Immature natural killer cell (primary cell): ENCODE measurements at regions not wholly inside any gene's neighbourhood (a gene's known extent, or its start where the extent isn't known, plus 50 kb on each side); places are given as distances from the start of the nearest gene placed in this dataset.
A peak's percentile ranks its signal among the peaks of the same experiment; 100 is the strongest.
"Not testable (repeated sequence)": the region's sequence is repeated elsewhere in the genome, so short reads cannot be mapped to it uniquely, and the experiment has no call there.

Source experiments
- DNase-seq, 3 donors: peaks; one replicate each; pipeline ENCODE4 v3.0.0; 2022; ENCODE audit warnings: mixed read lengths in 1 of 3
- H3K27ac Mint-ChIP-seq, 6 donors: one replicate each; pipeline ENCODE4 v1.8.0; 2020; ENCODE audit warnings: mixed read lengths in 6 of 6, mild to moderate bottlenecking in 5 of 6, inconsistent platforms in 4 of 6, moderate library complexity in 3 of 6
- H3K27me3 Mint-ChIP-seq, 3 donors: one replicate each; pipeline ENCODE4 v1.8.0; 2020 to 2021; ENCODE audit warnings: low read depth in 3 of 3, mild to moderate bottlenecking in 3 of 3, mixed read lengths in 3 of 3, moderate library complexity in 3 of 3, inconsistent platforms in 1 of 3
- H3K36me3 Mint-ChIP-seq, 3 donors: one replicate each; pipeline ENCODE4 v1.8.0; 2020; ENCODE audit warnings: mixed read lengths in 3 of 3, inconsistent platforms in 2 of 3, mild to moderate bottlenecking in 2 of 3
- H3K4me1 Mint-ChIP-seq, 2 donors: one replicate each; pipeline ENCODE4 v1.8.0; 2020; ENCODE audit warnings: inconsistent platforms in 2 of 2, mild to moderate bottlenecking in 2 of 2, mixed read lengths in 2 of 2, moderate library complexity in 1 of 2
- H3K4me3 Mint-ChIP-seq, 5 donors: one replicate each; pipeline ENCODE4 v1.8.0; 2020; ENCODE audit warnings: mild to moderate bottlenecking in 5 of 5, mixed read lengths in 5 of 5, inconsistent platforms in 3 of 5, moderate library complexity in 3 of 5
- H3K9me3 Mint-ChIP-seq, 6 donors: one replicate each; pipeline ENCODE4 v1.8.0; 2020; ENCODE audit warnings: mild to moderate bottlenecking in 6 of 6, mixed read lengths in 6 of 6, inconsistent platforms in 4 of 6, moderate library complexity in 3 of 6

DNA sequence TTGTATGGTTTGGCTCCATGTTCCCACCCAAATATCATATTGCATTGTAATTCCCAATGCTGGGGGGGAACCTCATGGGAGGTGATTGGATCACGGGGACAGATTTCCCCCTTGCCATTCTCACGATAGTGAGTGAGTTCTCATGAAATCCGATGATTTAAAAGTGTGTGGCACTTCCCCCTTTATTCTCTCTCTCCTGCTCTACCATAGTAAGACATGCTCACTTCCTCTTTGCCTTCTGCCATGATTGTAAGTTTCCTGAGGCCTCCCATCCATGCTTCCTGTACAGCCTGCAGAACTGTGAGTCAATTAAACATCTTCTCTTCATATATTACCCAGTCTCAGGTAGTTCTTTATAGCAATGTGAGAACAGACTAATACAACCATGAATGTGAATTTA is 211.6 kb upstream of the NR5A2 start:
- Mint-ChIP-seq H3K4me3 (no peak overlapping the region), H3K4me1 (no peaks in the 10 kb centered on the region), H3K27me3 (peaks cover 0 to 8% (median 2%) of the 10 kb centered on the region in 3 donors), H3K27ac (no peak overlapping the region), H3K36me3 (no peaks in the 10 kb centered on the region), H3K9me3 (peaks cover 0 to 2% (median under 1%) of the 10 kb centered on the region in 6 donors)
- no peak for DNase-seq

DNA sequence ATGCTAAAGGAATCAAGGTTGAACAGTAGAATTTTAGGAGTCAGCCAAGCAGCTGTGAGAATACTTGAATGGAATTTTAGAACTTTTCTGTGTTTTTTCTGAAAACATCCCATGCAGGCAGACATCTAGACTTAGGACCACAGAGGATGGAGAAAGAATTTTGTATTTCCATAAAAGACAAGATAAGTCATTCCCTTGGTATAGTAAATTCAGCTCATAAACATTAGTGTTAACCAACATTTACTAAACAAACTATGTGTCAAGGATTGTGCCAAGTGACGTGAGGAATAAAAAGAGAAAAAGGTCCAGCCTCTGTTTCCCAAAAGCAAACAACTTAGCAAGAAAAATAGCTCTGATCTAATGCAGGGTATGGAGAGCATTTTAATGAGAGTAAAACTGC is 210.2 kb upstream of the NR5A2 start:
- Mint-ChIP-seq H3K27ac (no peak overlapping the region), H3K4me1 (no peaks in the 10 kb centered on the region), H3K27me3 (peaks cover 0 to 8% (median 2%) of the 10 kb centered on the region in 3 donors), H3K9me3 (peaks cover 0 to 2% (median under 1%) of the 10 kb centered on the region in 6 donors), H3K4me3 (no peak overlapping the region), H3K36me3 (no peaks in the 10 kb centered on the region)
- no peak for DNase-seq

DNA sequence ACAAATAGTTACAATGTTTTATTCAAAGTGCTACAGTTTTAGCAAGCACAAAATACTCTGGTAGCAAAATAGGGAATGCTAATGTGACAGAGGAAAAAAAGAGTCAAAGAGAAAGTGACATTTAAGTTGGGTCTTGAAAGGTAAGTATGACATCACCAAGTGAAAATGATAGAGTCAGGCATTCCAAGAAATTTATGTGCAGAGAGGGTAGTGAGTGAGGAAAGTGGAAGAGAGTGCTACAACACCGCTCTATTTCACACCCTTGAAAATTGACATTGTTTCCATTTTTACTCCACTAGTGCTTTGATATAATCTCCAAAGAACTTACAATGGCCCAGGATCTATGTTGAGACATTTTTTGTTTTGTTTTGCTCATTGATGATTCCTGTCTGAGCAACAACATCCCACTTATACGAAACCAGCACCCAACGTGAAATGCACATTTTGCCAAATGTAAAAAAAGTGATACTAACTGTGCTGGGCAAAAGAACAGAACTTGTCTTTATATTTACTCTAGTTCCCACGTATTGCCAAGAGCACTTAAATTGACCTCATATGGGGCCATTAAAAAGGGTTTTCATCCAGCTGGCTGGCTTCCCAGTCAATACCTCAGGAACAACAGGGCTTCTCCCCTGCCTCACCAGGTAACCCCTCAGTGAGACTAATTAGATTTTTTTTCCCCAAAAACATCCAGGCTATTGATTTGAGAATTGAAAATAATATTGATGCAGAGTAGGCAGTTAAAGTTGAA is 206.3 kb upstream of the NR5A2 start:
- DNase-seq: no peak
- Mint-ChIP-seq H3K4me3 (no peak overlapping the region), H3K27ac (no peak overlapping the region), H3K36me3 (no peaks in the 10 kb centered on the region), H3K27me3 (peaks cover 0 to 7% (median 3%) of the 10 kb centered on the region in 3 donors), H3K4me1 (no peaks in the 10 kb centered on the region), H3K9me3 (peaks cover 0 to 5% (median under 1%) of the 10 kb centered on the region in 6 donors)

DNA sequence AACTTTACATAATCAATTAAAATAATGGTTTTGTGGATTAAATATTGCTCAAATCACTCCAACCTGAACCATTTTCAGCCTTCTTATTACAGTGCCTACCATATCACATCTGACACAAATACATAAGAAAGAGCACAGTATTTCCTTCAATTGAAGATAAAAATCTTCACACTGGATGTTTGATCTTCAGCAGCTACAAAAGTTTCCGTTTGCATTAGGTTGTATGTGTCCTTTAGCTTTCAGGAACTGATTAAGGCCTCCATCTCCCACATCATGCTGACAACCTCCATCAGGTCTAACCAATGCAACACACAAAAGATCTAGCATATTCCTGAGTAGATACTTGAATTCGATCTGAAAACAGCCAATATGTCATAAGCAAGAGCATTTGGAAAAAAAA is 195.1 kb upstream of the NR5A2 start:
- Mint-ChIP-seq H3K9me3 (peaks cover 0 to 8% (median 2%) of the 10 kb centered on the region in 6 donors), H3K4me3 (no peak overlapping the region), H3K4me1 (peaks cover 2 to 8% of the 10 kb centered on the region in 2 donors), H3K36me3 (peaks cover 0 to 3% (median 0%) of the 10 kb centered on the region in 3 donors), H3K27ac (no peak overlapping the region), H3K27me3 (peaks cover 0 to 5% (median 0%) of the 10 kb centered on the region in 3 donors)
- DNase-seq: peak in 1 of 3 donors; percentile 2

DNA sequence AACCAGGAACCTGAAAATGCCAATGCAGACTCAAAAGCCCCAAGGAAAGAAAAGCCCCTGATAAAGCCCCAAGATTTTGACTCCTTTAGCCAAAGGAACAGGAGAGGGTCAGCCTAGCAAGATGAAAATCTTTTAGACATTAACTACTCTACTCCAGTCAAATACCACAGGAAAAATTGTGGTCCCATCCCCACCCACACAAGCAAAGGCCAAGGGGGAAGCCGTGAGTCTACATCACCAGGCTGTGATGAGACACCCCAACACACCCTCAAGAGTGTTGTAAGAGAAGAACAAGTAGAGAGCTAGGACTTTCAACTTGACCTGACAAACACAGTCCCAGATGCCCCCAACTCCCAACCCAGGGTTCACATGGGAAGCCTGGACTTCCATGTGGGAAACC is 192.8 kb upstream of the NR5A2 start:
- no peak for DNase-seq
- peaks cover 2 to 8% of the 10 kb centered on the region in 2 donors for H3K4me1 Mint-ChIP-seq
- H3K36me3 Mint-ChIP-seq: peaks cover 0 to 3% (median 0%) of the 10 kb centered on the region in 3 donors
- no peak overlapping the region for H3K27ac Mint-ChIP-seq
- peaks cover 0 to 8% (median 2%) of the 10 kb centered on the region in 6 donors for H3K9me3 Mint-ChIP-seq
- no peak overlapping the region for H3K4me3 Mint-ChIP-seq
- H3K27me3 Mint-ChIP-seq: peaks cover 0 to 5% (median 3%) of the 10 kb centered on the region in 3 donors

DNA sequence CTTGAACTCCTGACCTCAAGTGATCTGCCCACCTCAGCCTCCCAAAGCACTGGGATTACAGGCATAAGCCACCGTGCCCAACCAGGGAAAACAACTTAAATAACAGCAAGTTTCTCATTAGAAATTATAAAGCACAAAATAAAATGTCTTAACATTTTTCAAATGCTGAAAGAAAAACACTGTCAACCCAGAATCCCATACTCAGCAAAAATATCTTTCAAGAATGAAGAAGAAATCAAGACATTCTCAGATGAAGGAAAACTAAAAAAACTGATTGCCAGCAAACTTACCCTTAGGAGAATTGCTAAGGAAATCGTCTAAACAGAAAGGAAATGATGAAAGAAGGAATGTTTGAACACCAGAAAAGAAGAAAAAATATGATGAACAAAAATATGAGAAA is 191.1 kb upstream of the NR5A2 start:
- peaks cover 0 to 3% (median 0%) of the 10 kb centered on the region in 3 donors for H3K36me3 Mint-ChIP-seq
- H3K9me3 Mint-ChIP-seq: peaks cover 0 to 8% (median 2%) of the 10 kb centered on the region in 6 donors
- DNase-seq: no peak
- H3K27ac Mint-ChIP-seq: no peak overlapping the region
- H3K4me1 Mint-ChIP-seq: peaks cover 2 to 8% of the 10 kb centered on the region in 2 donors
- H3K4me3 Mint-ChIP-seq: no peak overlapping the region
- H3K27me3 Mint-ChIP-seq: peaks cover 0 to 5% (median 3%) of the 10 kb centered on the region in 3 donors

DNA sequence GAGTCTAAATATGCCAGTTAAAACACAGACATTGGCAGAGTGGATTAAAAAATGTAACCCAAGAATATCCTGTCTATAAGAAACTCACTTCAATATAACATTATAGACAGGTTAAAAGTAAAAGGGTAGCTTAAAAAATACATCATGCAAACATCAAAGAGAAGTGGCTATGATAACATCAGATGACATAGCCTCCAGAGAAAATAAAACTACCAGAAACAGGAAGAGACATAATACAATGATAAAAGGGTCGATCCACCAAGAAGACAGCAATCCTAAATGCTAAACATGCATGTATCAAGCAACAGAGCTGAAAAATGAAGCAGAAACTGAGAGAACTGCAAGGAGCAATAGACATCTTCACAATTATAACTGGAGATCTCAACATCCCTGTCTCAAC is 190.2 kb upstream of the NR5A2 start:
- no peak for DNase-seq
- peaks cover 2 to 5% of the 10 kb centered on the region in 2 donors for H3K4me1 Mint-ChIP-seq
- H3K27me3 Mint-ChIP-seq: peaks cover 0 to 5% (median 3%) of the 10 kb centered on the region in 3 donors
- H3K27ac Mint-ChIP-seq: no peak overlapping the region
- peaks cover 0 to 3% (median 0%) of the 10 kb centered on the region in 3 donors for H3K36me3 Mint-ChIP-seq
- H3K9me3 Mint-ChIP-seq: peaks cover 0 to 8% (median 2%) of the 10 kb centered on the region in 6 donors
- H3K4me3 Mint-ChIP-seq: no peak overlapping the region

DNA sequence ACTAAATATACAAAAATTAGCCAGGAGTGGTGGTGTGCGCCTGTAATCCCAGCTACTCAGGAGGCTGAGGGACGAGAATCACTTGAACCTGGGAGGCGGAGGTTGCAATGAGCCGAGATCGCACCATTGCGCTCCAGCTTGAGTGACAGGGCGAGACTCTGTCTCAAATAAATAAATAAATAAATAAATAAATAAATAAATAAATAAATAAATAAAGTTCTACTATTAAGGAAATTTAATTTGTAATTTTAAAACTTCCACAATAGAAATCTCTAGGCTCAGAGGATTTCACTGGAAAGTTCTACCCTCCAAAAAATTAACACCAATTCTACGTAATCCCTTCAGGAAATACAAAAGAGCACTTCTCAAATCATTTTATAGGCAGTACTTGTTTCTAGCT is 187.9 kb upstream of the NR5A2 start:
- not testable (repeated sequence) for H3K27me3 Mint-ChIP-seq, H3K36me3 Mint-ChIP-seq, H3K4me1 Mint-ChIP-seq, H3K9me3 Mint-ChIP-seq, H3K4me3 Mint-ChIP-seq, H3K27ac Mint-ChIP-seq, DNase-seq

DNA sequence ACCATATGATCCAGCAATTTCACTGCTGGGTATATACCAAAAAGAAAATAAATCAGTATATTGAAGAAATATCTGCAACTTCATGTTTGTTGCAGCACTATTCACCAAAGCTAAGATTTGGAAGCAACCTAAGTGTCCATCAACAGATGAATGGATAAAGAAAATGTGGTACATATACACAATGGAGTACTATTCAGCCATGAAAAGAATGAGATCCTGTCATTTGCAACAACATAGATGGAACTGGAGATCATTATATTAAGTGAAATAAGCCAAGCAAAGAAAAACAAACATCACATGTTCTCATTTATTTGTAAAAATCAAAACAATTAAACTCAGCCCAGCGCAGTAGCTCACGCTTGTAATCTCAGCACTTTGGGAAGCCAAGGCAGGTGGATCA is 184.4 kb upstream of the NR5A2 start:
- not testable (repeated sequence) for H3K4me1 Mint-ChIP-seq, H3K9me3 Mint-ChIP-seq, H3K36me3 Mint-ChIP-seq, DNase-seq, H3K27ac Mint-ChIP-seq, H3K27me3 Mint-ChIP-seq, H3K4me3 Mint-ChIP-seq

DNA sequence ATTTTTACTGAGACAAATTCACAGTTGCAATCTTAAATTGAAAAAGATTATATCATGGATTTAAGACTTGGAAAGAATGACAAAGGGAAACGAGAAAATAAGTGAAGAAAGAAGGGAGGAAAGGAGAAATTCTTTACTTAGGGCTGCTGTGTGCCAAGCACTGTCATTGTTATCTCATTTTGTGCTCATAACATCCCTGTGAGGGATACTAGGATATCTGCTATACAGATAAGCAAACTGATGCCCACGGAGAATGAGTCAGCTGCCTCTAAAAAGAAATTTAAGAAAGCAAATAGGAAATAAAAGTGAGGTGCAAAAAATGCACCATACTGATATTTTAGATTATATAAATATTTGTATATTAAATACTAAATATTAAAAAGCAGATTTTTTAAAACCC is 183.6 kb upstream of the NR5A2 start:
- Mint-ChIP-seq H3K27ac (no peak overlapping the region), H3K36me3 (no peaks in the 10 kb centered on the region), H3K4me1 (no peaks in the 10 kb centered on the region), H3K9me3 (no peaks in the 10 kb centered on the region), H3K4me3 (no peak overlapping the region), H3K27me3 (no peaks in the 10 kb centered on the region)
- DNase-seq: no peak

DNA sequence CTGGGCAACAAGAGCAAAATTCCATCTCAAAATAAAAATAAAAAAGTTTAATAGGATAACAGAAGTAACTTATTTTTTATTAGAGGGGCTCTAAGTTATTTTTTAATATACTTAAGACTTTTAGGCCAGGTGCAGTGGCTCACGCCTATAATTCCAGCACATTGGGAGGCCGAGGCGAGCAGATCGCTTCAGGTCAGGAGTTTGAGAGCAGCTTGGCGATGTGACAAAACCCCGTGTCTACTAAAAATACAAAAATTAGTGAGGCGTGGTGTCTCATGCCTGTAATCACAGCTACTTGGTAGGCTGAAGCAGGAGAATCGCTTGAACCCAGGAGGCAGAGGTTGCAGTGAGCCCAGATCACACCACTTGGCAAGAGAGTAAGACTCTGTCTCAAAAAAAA is 180.5 kb upstream of the NR5A2 start:
- peaks cover 0 to 1% (median 0%) of the 10 kb centered on the region in 3 donors for H3K27me3 Mint-ChIP-seq
- no peaks in the 10 kb centered on the region for H3K4me1 Mint-ChIP-seq
- DNase-seq: no peak
- peaks cover 0 to 2% (median 0%) of the 10 kb centered on the region in 6 donors for H3K9me3 Mint-ChIP-seq
- H3K4me3 Mint-ChIP-seq: no peak overlapping the region
- H3K36me3 Mint-ChIP-seq: no peaks in the 10 kb centered on the region
- no peak overlapping the region for H3K27ac Mint-ChIP-seq

DNA sequence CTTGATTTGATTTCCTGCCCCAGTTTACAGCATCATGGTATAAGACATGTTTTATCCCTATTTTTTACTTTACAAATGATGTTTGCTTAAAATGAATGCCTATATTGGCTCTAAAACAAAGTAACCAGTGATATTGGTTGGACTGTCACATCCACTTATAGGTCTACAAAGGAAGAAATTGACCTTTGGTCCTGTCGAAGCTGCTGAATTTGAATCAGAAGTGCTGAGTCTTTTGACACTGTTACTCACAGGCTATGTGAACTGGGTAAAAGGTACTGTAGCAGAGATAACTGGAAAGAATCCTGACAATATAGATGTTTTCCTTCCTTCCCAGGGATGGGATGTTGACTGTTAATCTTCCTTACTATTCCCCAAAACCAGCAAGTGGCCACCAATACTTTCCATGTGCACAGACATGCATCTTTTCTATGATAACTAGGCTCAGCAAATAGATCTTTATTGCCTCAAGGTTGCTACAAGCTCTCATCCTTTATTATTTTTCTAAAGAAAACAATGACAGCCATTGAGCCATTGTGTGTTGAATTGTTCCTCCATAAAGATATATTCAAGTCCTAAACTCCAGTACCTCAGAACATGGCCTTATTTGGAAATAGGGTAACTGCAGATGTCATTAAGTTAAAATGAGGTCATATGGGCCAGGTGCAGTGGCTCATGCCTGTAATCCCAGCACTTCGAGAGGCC is 175.9 kb upstream of the NR5A2 start:
- no peak for DNase-seq
- H3K9me3 Mint-ChIP-seq: peaks cover 0 to 2% (median 0%) of the 10 kb centered on the region in 6 donors
- H3K36me3 Mint-ChIP-seq: no peaks in the 10 kb centered on the region
- no peak overlapping the region for H3K4me3 Mint-ChIP-seq
- no peaks in the 10 kb centered on the region for H3K4me1 Mint-ChIP-seq
- H3K27ac Mint-ChIP-seq: no peak overlapping the region
- H3K27me3 Mint-ChIP-seq: peaks cover 0 to 5% (median 1%) of the 10 kb centered on the region in 3 donors

DNA sequence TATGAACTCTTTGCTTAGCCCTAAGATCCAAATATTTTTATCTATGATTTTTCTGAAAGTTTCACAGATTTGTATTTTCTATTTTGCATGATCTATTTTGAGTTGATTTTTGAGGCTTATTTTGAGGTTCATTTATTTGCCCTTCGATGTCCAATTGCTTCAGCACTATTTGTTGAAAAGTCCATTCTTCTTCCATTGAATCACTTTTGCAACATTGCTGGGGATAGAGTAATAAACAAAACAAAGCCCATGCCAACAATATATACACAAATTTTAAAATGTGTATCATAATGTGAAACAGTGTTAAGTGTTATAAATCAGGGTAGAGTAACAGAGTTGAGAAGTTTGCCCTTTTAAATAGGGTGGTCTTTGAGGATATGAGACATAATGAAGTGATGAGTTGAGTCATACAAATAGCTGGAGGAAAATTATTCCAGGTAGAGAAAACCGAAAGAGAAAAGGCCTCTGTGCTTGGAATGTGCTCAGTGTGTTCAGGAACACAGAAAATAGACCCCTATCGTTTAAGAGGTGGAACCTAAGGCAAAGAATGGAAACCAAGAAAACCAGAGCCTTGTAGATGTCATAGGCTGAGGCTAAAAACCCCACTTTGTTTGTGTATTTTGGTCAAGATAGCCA is 172.7 kb upstream of the NR5A2 start:
- DNase-seq: no peak
- peaks cover 0 to 4% (median 0%) of the 10 kb centered on the region in 6 donors for H3K9me3 Mint-ChIP-seq
- H3K4me1 Mint-ChIP-seq: peaks cover 0 to 5% of the 10 kb centered on the region in 2 donors
- H3K36me3 Mint-ChIP-seq: no peaks in the 10 kb centered on the region
- H3K27ac Mint-ChIP-seq: no peak overlapping the region
- no peak overlapping the region for H3K4me3 Mint-ChIP-seq
- H3K27me3 Mint-ChIP-seq: peaks cover 0 to 9% (median 1%) of the 10 kb centered on the region in 3 donors

DNA sequence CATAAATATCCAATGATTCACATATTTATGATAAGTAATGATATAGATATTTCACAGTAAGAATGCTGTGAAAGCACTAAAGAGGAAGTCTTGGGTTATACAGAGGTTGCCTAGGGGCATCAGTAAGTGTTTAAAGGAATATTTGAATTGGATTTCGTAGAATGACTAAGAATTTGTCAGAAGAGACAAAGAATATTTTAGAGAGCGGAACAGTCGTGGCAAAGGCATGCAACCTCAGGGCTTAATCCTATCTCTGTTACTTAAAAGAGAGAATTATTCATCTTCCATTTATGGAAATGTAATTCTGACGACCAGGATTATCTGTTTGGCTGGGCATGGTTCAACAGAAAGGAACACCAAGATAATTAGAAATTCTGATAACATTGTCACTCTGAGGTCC is 171.9 kb upstream of the NR5A2 start:
- H3K4me3 Mint-ChIP-seq: no peak overlapping the region

More for the DNA sequence above, 171.9 kb upstream of the NR5A2 start:
- no peak for DNase-seq
- Mint-ChIP-seq H3K36me3 (no peaks in the 10 kb centered on the region), H3K9me3 (peaks cover 0 to 4% (median 0%) of the 10 kb centered on the region in 6 donors), H3K4me1 (peaks cover 0 to 5% of the 10 kb centered on the region in 2 donors), H3K27ac (no peak overlapping the region), H3K27me3 (peaks cover 0 to 9% (median 1%) of the 10 kb centered on the region in 3 donors)
